SU-DHL-6 (cell line): ENCODE measurements at regions not wholly inside any gene's neighbourhood (a gene's known extent, or its start where the extent isn't known, plus 50 kb on each side); places are given as distances from the start of the nearest gene placed in this dataset.

Source experiments
- H2AFZ ChIP-seq: fragments of 200-600 bp; sonication (generic); 2 replicates; pipeline ENCODE4 v1.6.1; 2014; ENCODE audit warnings: low read depth, mild to moderate bottlenecking, moderate library complexity, mixed read lengths, antibody characterized with exemption, low read length; ENCODE audit not compliant: severe bottlenecking
- H3F3A ChIP-seq: fragments of 200-600 bp; shearing (Covaris generic); 2 replicates; pipeline ENCODE4 v1.6.0; 2016; ENCODE audit warnings: antibody characterized with exemption, mild to moderate bottlenecking; ENCODE audit not compliant: insufficient read depth
- H3K27ac ChIP-seq: fragments of 200-600 bp; sonication (generic); 2 replicates; pipeline ENCODE4 v1.5.1; 2016; ENCODE audit warnings: low read depth, mild to moderate bottlenecking, low read length, moderate library complexity, mixed read lengths
- H3K27me3 ChIP-seq: fragments of 200-600 bp; sonication (generic), shearing (Covaris generic); 2 replicates; pipeline ENCODE4 v1.6.0; 2014; ENCODE audit warnings: mild to moderate bottlenecking, low read length
- H3K36me3 ChIP-seq: fragments of 200-600 bp; sonication (generic); 2 replicates; pipeline ENCODE4 v1.6.1; 2014; ENCODE audit warnings: mild to moderate bottlenecking, low read length, mixed read lengths
- H3K4me2 ChIP-seq: fragments of 300-600, 200-600 bp; shearing (Covaris generic), sonication (generic); 2 replicates; pipeline ENCODE4 v1.6.0; 2014; ENCODE audit warnings: low read length, low read depth, mild to moderate bottlenecking; ENCODE audit not compliant: poor library complexity, severe bottlenecking
- H3K4me3 ChIP-seq: fragments of 200-600 bp; sonication (generic); 2 replicates; pipeline ENCODE4 v1.5.1; 2014; ENCODE audit warnings: antibody characterized with exemption, low read length, mild to moderate bottlenecking, mixed read lengths; ENCODE audit not compliant: insufficient read depth, poor library complexity, severe bottlenecking
- H3K79me2 ChIP-seq: fragments of 200-600 bp; sonication (generic); 2 replicates; pipeline ENCODE4 v1.6.1; 2014; ENCODE audit warnings: mild to moderate bottlenecking, low read length, moderate library complexity; ENCODE audit not compliant: insufficient read depth
- H3K9ac ChIP-seq: fragments of 200-600 bp; sonication (generic); 2 replicates; pipeline ENCODE4 v1.7.0; 2014; ENCODE audit warnings: mild to moderate bottlenecking, low read length
- H3K9me2 ChIP-seq: fragments of 200-600 bp; sonication (generic); replicated peaks from 2 replicates; pipeline ENCODE4 v1.6.1; 2014; ENCODE audit warnings: low read length; ENCODE audit not compliant: insufficient read depth
- H3K9me3 ChIP-seq: fragments of 200-600 bp; sonication (generic); 2 replicates; pipeline ENCODE4 v1.6.1; 2014; ENCODE audit warnings: low read length, mixed read lengths; ENCODE audit not compliant: insufficient read depth
- H4K20me1 ChIP-seq: fragments of 200-600 bp; sonication (generic); 2 replicates; pipeline ENCODE4 v1.6.1; 2014; ENCODE audit warnings: low read depth, mild to moderate bottlenecking, antibody characterized with exemption, low read length, moderate library complexity, mixed read lengths
- CTCF ChIP-seq: fragments of 200-600 bp; sonication (generic); IDR thresholded peaks from one replicate; pipeline ENCODE4 v1.5.1; 2017; ENCODE audit warnings: antibody characterized with exemption, mild to moderate bottlenecking, low read length, moderate library complexity; ENCODE audit not compliant: insufficient read depth, poor library complexity, severe bottlenecking
- EZH2phosphoT487 ChIP-seq: fragments of 200-600 bp; sonication (generic), shearing (Covaris generic); conservative IDR thresholded peaks from 2 replicates; pipeline ENCODE4 v1.6.1; 2018; ENCODE audit warnings: mild to moderate bottlenecking, antibody characterized with exemption, low read length, moderate library complexity, mixed read lengths

- no peaks in the 10 kb centered on the region for H3K36me3 ChIP-seq
- H3K27ac ChIP-seq = no peak overlapping the region
Measured at GRCh38 chr9:126218359-126219125, 108.1 kb upstream of the MVB12B start.

GRCh38 chr9:126219166-126219565, 107.5 kb upstream of the MVB12B start:
- H3K27me3 ChIP-seq = 0 out of 2 replicates have a peak, but pooled peaks cover 1% of the 10 kb centered on the region
- no peak overlapping the region for H2AFZ ChIP-seq
- no peak overlapping the region for H3K4me2 ChIP-seq
- H3K27ac ChIP-seq = no peak overlapping the region
- H3K79me2 ChIP-seq = no peaks in the 10 kb centered on the region
- TF ChIP-seq EZH2phosphoT487 (no peak), CTCF (no peak)
- H3K36me3 ChIP-seq = no peaks in the 10 kb centered on the region
- no peak overlapping the region for H3K9ac ChIP-seq
- H3K9me2 ChIP-seq = no peaks in the 10 kb centered on the region
- no peaks in the 10 kb centered on the region for H3K9me3 ChIP-seq
- no peaks in the 10 kb centered on the region for H4K20me1 ChIP-seq
- H3F3A ChIP-seq = no peaks in the 10 kb centered on the region
- no peak overlapping the region for H3K4me3 ChIP-seq

More at GRCh38 chr9:126218359-126219125, 108.1 kb upstream of the MVB12B start:
- H3K9me2 ChIP-seq = no peaks in the 10 kb centered on the region
- H3K4me2 ChIP-seq = no peak overlapping the region
- H3K4me3 ChIP-seq = no peak overlapping the region
- no peak overlapping the region for H2AFZ ChIP-seq
- H3F3A ChIP-seq = no peaks in the 10 kb centered on the region
- TF ChIP-seq CTCF (no peak), EZH2phosphoT487 (no peak)
- H3K9ac ChIP-seq = no peak overlapping the region
- H3K9me3 ChIP-seq = no peaks in the 10 kb centered on the region; the same call in 1 of the 2 replicates
- H4K20me1 ChIP-seq = no peaks in the 10 kb centered on the region
- 0 out of 2 replicates have a peak, but pooled peaks cover 3% of the 10 kb centered on the region for H3K27me3 ChIP-seq
- no peaks in the 10 kb centered on the region for H3K79me2 ChIP-seq

GRCh38 chr9:126219648-126220063, 107.0 kb upstream of the MVB12B start:
- Histone ChIP-seq H3F3A (no peaks in the 10 kb centered on the region), H2AFZ (no peak overlapping the region), H3K9ac (no peak overlapping the region), H3K9me3 (no peaks in the 10 kb centered on the region), H3K36me3 (no peaks in the 10 kb centered on the region), H3K9me2 (no peaks in the 10 kb centered on the region), H3K27ac (no peak overlapping the region), H3K27me3 (no peaks in the 10 kb centered on the region), H4K20me1 (no peaks in the 10 kb centered on the region), H3K79me2 (no peaks in the 10 kb centered on the region), H3K4me3 (no peak overlapping the region), H3K4me2 (no peak overlapping the region)
- TF ChIP-seq CTCF (no peak), EZH2phosphoT487 (no peak)
